Activated T-helper 1 cell treated with anti-CD3 and anti-CD28 coated beads, Interleukin-12 subunit alpha, Interleukin-12 subunit beta, Interleukin-2, Interleukin-4 antibody, amounts not matched to agents 30 ng/mL and 10 ng/mL and 1 ng/mL, durations not matched to agents 14 hours and 24 hours and 36 hours (primary cell): ENCODE measurements at regions not wholly inside any gene's neighbourhood (a gene's known extent, or its start where the extent isn't known, plus 50 kb on each side); places are given as distances from the start of the nearest gene placed in this dataset.

ENCODE experiments used
- DNase-seq: peaks from one replicate; pipeline ENCODE4 v3.0.0; 2021; ENCODE audit warnings: low spot score
- H3K27ac Mint-ChIP-seq: one replicate; pipeline ENCODE4 v1.8.0; 2021; ENCODE audit warnings: mild to moderate bottlenecking, mixed read lengths
- H3K27me3 Mint-ChIP-seq: one replicate; pipeline ENCODE4 v1.8.0; 2022; ENCODE audit warnings: mild to moderate bottlenecking, moderate library complexity, mixed read lengths; ENCODE audit not compliant: insufficient read depth
- H3K36me3 Mint-ChIP-seq: one replicate; pipeline ENCODE4 v1.8.0; 2021; ENCODE audit warnings: low read depth, mixed read lengths
- H3K4me1 Mint-ChIP-seq: one replicate; pipeline ENCODE4 v1.8.0; 2021; ENCODE audit warnings: low read depth, mixed read lengths
- H3K4me3 Mint-ChIP-seq: one replicate; pipeline ENCODE4 v1.8.0; 2021; ENCODE audit warnings: mild to moderate bottlenecking, moderate library complexity, mixed read lengths
- H3K9me3 Mint-ChIP-seq: one replicate; pipeline ENCODE4 v1.8.0; 2021; ENCODE audit warnings: mixed read lengths
- intact Hi-C: fragments of 100-400 bp; cut with micrococcal nuclease; formaldehyde crosslinking; loops from one replicate; pipeline ENCODE4 v1.15.1; 2024

GRCh38 chr19:30076101-30076551, 134.1 kb downstream of the URI1 start:
- intact Hi-C loops: no loop called here
- peaks cover 4% of the 10 kb centered on the region for H3K27me3 Mint-ChIP-seq
- no peaks in the 10 kb centered on the region for H3K4me1 Mint-ChIP-seq
- no peaks in the 10 kb centered on the region for H3K9me3 Mint-ChIP-seq
- H3K4me3 Mint-ChIP-seq: no peak overlapping the region
- no peak for DNase-seq
- H3K36me3 Mint-ChIP-seq: no peaks in the 10 kb centered on the region
- no peak overlapping the region for H3K27ac Mint-ChIP-seq

GRCh38 chr19:30076751-30077670, 135.0 kb downstream of the URI1 start:
- no peak for DNase-seq
- Mint-ChIP-seq H3K36me3 (no peaks in the 10 kb centered on the region), H3K4me1 (no peaks in the 10 kb centered on the region), H3K27me3 (peaks cover 4% of the 10 kb centered on the region), H3K4me3 (no peak overlapping the region), H3K27ac (no peak overlapping the region), H3K9me3 (no peaks in the 10 kb centered on the region)
- intact Hi-C loops: no loop called here

GRCh38 chr19:30077851-30078355, 135.9 kb downstream of the URI1 start:
- no peaks in the 10 kb centered on the region for H3K4me1 Mint-ChIP-seq
- intact Hi-C loops: no loop called here
- no peak for DNase-seq
- no peaks in the 10 kb centered on the region for H3K9me3 Mint-ChIP-seq
- H3K27ac Mint-ChIP-seq: no peak overlapping the region
- H3K36me3 Mint-ChIP-seq: no peaks in the 10 kb centered on the region
- H3K27me3 Mint-ChIP-seq: peaks cover 4% of the 10 kb centered on the region
- no peak overlapping the region for H3K4me3 Mint-ChIP-seq

GRCh38 chr19:30078381-30078910, 136.4 kb downstream of the URI1 start:
- no peaks in the 10 kb centered on the region for H3K9me3 Mint-ChIP-seq
- intact Hi-C loops: no loop called here
- H3K36me3 Mint-ChIP-seq: no peaks in the 10 kb centered on the region
- H3K27ac Mint-ChIP-seq: no peak overlapping the region
- no peaks in the 10 kb centered on the region for H3K4me1 Mint-ChIP-seq
- H3K4me3 Mint-ChIP-seq: no peak overlapping the region
- no peak for DNase-seq
- peaks cover 4% of the 10 kb centered on the region for H3K27me3 Mint-ChIP-seq

- no peak overlapping the region for H3K4me3 Mint-ChIP-seq
- H3K27me3 Mint-ChIP-seq: peaks cover 4% of the 10 kb centered on the region
- no peak for DNase-seq
- H3K4me1 Mint-ChIP-seq: no peaks in the 10 kb centered on the region
- intact Hi-C loops: no loop called here
- no peaks in the 10 kb centered on the region for H3K9me3 Mint-ChIP-seq
- no peak overlapping the region for H3K27ac Mint-ChIP-seq
- no peaks in the 10 kb centered on the region for H3K36me3 Mint-ChIP-seq
Measured at GRCh38 chr19:30079200-30079599, 137.2 kb downstream of the URI1 start.

- H3K27me3 Mint-ChIP-seq: peaks cover 4% of the 10 kb centered on the region
- DNase-seq: no peak
- no peaks in the 10 kb centered on the region for H3K9me3 Mint-ChIP-seq
- no peaks in the 10 kb centered on the region for H3K4me1 Mint-ChIP-seq
- no peak overlapping the region for H3K27ac Mint-ChIP-seq
- H3K36me3 Mint-ChIP-seq: no peaks in the 10 kb centered on the region
- H3K4me3 Mint-ChIP-seq: no peak overlapping the region
- intact Hi-C loops: no loop called here
Measured at GRCh38 chr19:30082168-30082567, 140.1 kb downstream of the URI1 start.

GRCh38 chr19:30082611-30083010, 140.6 kb downstream of the URI1 start:
- no peak overlapping the region for H3K27ac Mint-ChIP-seq
- H3K36me3 Mint-ChIP-seq: no peaks in the 10 kb centered on the region
- DNase-seq: no peak
- H3K4me3 Mint-ChIP-seq: no peak overlapping the region
- no peaks in the 10 kb centered on the region for H3K9me3 Mint-ChIP-seq
- intact Hi-C loops: no loop called here
- H3K27me3 Mint-ChIP-seq: peaks cover 4% of the 10 kb centered on the region
- H3K4me1 Mint-ChIP-seq: no peaks in the 10 kb centered on the region

GRCh38 chr19:30083125-30083681, 141.2 kb downstream of the URI1 start:
- no peak overlapping the region for H3K4me3 Mint-ChIP-seq
- no peaks in the 10 kb centered on the region for H3K9me3 Mint-ChIP-seq
- no peaks in the 10 kb centered on the region for H3K4me1 Mint-ChIP-seq
- H3K27me3 Mint-ChIP-seq: peaks cover 4% of the 10 kb centered on the region
- intact Hi-C loops: no loop called here
- no peak overlapping the region for H3K27ac Mint-ChIP-seq
- DNase-seq: no peak
- no peaks in the 10 kb centered on the region for H3K36me3 Mint-ChIP-seq

- intact Hi-C loops: no loop called here
- no peaks in the 10 kb centered on the region for H3K4me1 Mint-ChIP-seq
- H3K27ac Mint-ChIP-seq: no peak overlapping the region
- peaks cover 4% of the 10 kb centered on the region for H3K27me3 Mint-ChIP-seq
- DNase-seq: no peak
- H3K4me3 Mint-ChIP-seq: no peak overlapping the region
- no peaks in the 10 kb centered on the region for H3K9me3 Mint-ChIP-seq
- no peaks in the 10 kb centered on the region for H3K36me3 Mint-ChIP-seq
Measured at GRCh38 chr19:30083701-30084156, 141.7 kb downstream of the URI1 start.

GRCh38 chr19:30084390-30084819, 142.4 kb downstream of the URI1 start:
- H3K4me1 Mint-ChIP-seq: no peaks in the 10 kb centered on the region
- no peak for DNase-seq
- no peak overlapping the region for H3K4me3 Mint-ChIP-seq
- no peaks in the 10 kb centered on the region for H3K9me3 Mint-ChIP-seq
- no peak overlapping the region for H3K27ac Mint-ChIP-seq
- intact Hi-C loops: no loop called here
- peaks cover 4% of the 10 kb centered on the region for H3K27me3 Mint-ChIP-seq
- no peaks in the 10 kb centered on the region for H3K36me3 Mint-ChIP-seq

GRCh38 chr19:30085394-30085793, 143.4 kb downstream of the URI1 start:
- no peak for DNase-seq
- intact Hi-C loops: no loop called here
- Mint-ChIP-seq H3K9me3 (no peaks in the 10 kb centered on the region), H3K4me3 (no peak overlapping the region), H3K27ac (no peak overlapping the region), H3K4me1 (no peaks in the 10 kb centered on the region), H3K36me3 (no peaks in the 10 kb centered on the region), H3K27me3 (no peaks in the 10 kb centered on the region)

GRCh38 chr19:30086220-30086619, 144.2 kb downstream of the URI1 start:
- no peaks in the 10 kb centered on the region for H3K27me3 Mint-ChIP-seq

GRCh38 chr19:30086916-30087315, 144.9 kb downstream of the URI1 start:
- Mint-ChIP-seq H3K36me3 (no peaks in the 10 kb centered on the region), H3K4me3 (no peak overlapping the region), H3K4me1 (no peaks in the 10 kb centered on the region), H3K27ac (no peak overlapping the region), H3K9me3 (no peaks in the 10 kb centered on the region), H3K27me3 (no peaks in the 10 kb centered on the region)
- intact Hi-C loops: no loop called here
- DNase-seq: no peak

More at GRCh38 chr19:30086220-30086619, 144.2 kb downstream of the URI1 start:
- Mint-ChIP-seq H3K27ac (no peak overlapping the region), H3K4me3 (no peak overlapping the region), H3K4me1 (no peaks in the 10 kb centered on the region), H3K36me3 (no peaks in the 10 kb centered on the region), H3K9me3 (no peaks in the 10 kb centered on the region)
- DNase-seq: no peak
- intact Hi-C loops: no loop called here
